ENCODE measurements at regions not wholly inside any gene's neighbourhood (a gene's known extent, or its start where the extent isn't known, plus 50 kb on each side); places are given as distances from the start of the nearest gene placed in this dataset.
A peak's percentile ranks its signal among the peaks of the same experiment; 100 is the strongest.
"Not testable (repeated sequence)": the region's sequence is repeated elsewhere in the genome, so short reads cannot be mapped to it uniquely, and the experiment has no call there.

GRCh38 chr1:157367870-157368269 lies 184.4 kb downstream of the FCRL5 start:
- no peak for DNase-seq

- DNase-seq: no peak
Observed at GRCh38 chr1:157367091-157367739, 185.1 kb downstream of the FCRL5 start.

GRCh38 chr1:157364612-157365011 lies 187.7 kb downstream of the FCRL5 start:
- DNase-seq: no peak

GRCh38 chr1:157363660-157364140 lies 188.6 kb downstream of the FCRL5 start:
- peak; percentile 4 for DNase-seq

- DNase-seq: no peak
Observed at GRCh38 chr1:157360023-157360390, 192.3 kb downstream of the FCRL5 start.

GRCh38 chr1:157359314-157360022 lies 192.8 kb downstream of the FCRL5 start:
- DNase-seq: no peak

GRCh38 chr1:157357111-157357510 lies 195.2 kb downstream of the FCRL5 start:
- no peak for DNase-seq

- no peak for DNase-seq
Observed at GRCh38 chr1:157356601-157357000, 195.7 kb downstream of the FCRL5 start.

- no peak for DNase-seq
Observed at GRCh38 chr1:157353546-157353945, 198.8 kb downstream of the FCRL5 start.

GRCh38 chr1:157352817-157353408 lies 199.4 kb downstream of the FCRL5 start:
- DNase-seq: no peak

- DNase-seq: no peak
Observed at GRCh38 chr1:157352216-157352615, 200.1 kb downstream of the FCRL5 start.

GRCh38 chr1:157351800-157352199 lies 200.5 kb downstream of the FCRL5 start:
- not testable (repeated sequence) for DNase-seq

GRCh38 chr1:157348538-157349480 lies 203.5 kb downstream of the FCRL5 start:
- DNase-seq: no peak

GRCh38 chr1:157347506-157347905 lies 204.8 kb downstream of the FCRL5 start:
- DNase-seq: no peak

- DNase-seq: not testable (repeated sequence)
Observed at GRCh38 chr1:157337785-157338184, 199.6 kb upstream of the ETV3 start.

GRCh38 chr1:157335056-157335455 lies 196.9 kb upstream of the ETV3 start:
- no peak for DNase-seq

GRCh38 chr1:157334041-157334440 lies 195.8 kb upstream of the ETV3 start:
- no peak for DNase-seq

GRCh38 chr1:157330177-157330576 lies 192.0 kb upstream of the ETV3 start:
- not testable (repeated sequence) for DNase-seq

GRCh38 chr1:157328120-157328519 lies 189.9 kb upstream of the ETV3 start:
- not testable (repeated sequence) for DNase-seq

GRCh38 chr1:157326173-157326859 lies 188.1 kb upstream of the ETV3 start:
- DNase-seq: no peak

GRCh38 chr1:157325220-157325619 lies 187.0 kb upstream of the ETV3 start:
- no peak for DNase-seq

GRCh38 chr1:157321972-157322371 lies 183.8 kb upstream of the ETV3 start:
- DNase-seq: not testable (repeated sequence)
